Neural progenitor cell (in vitro differentiated cells): ENCODE measurements at regions not wholly inside any gene's neighbourhood (a gene's known extent, or its start where the extent isn't known, plus 50 kb on each side); places are given as distances from the start of the nearest gene placed in this dataset.

Source experiments
- DNase-seq: peaks from one replicate; pipeline ENCODE4 v3.0.0-alpha.2; 2016; ENCODE audit warnings: low spot score
- H2AFZ ChIP-seq: fragments of 200-600 bp; sonication (generic); replicated peaks from 2 replicates; pipeline ENCODE4 v1.6.1; 2016; ENCODE audit warnings: antibody characterized with exemption
- H3F3A ChIP-seq: fragments of 200-600 bp; sonication (generic); 2 replicates; pipeline ENCODE4 v1.6.1; 2016; ENCODE audit warnings: antibody characterized with exemption, low read depth
- H3K27ac ChIP-seq: fragments of 200-600 bp; sonication (generic); 2 replicates; pipeline ENCODE4 v1.5.1; 2016; ENCODE audit warnings: mild to moderate bottlenecking
- H3K27me3 ChIP-seq: fragments of 200-600 bp; sonication (generic); 2 replicates; pipeline ENCODE4 v1.6.1; 2016; ENCODE audit warnings: mild to moderate bottlenecking, moderate library complexity
- H3K36me3 ChIP-seq: fragments of 200-600 bp; sonication (generic); 2 replicates; pipeline ENCODE4 v1.5.1; 2016
- H3K4me1 ChIP-seq: fragments of 200-600 bp; sonication (generic); 2 replicates; pipeline ENCODE4 v1.6.1; 2016; ENCODE audit warnings: mixed run types
- H3K4me2 ChIP-seq: fragments of 200-600 bp; sonication (generic); 2 replicates; pipeline ENCODE4 v1.6.1; 2016
- H3K4me3 ChIP-seq: fragments of 200-600 bp; sonication (generic); 2 replicates; pipeline ENCODE4 v1.5.1; 2016
- H3K79me2 ChIP-seq: fragments of 200-600 bp; sonication (generic); 2 replicates; pipeline ENCODE4 v1.6.1; 2016; ENCODE audit warnings: low read depth
- H3K9ac ChIP-seq: fragments of 200-600 bp; sonication (generic); 2 replicates; pipeline ENCODE4 v1.6.1; 2016
- H3K9me3 ChIP-seq: fragments of 200-600 bp; sonication (generic); 2 replicates; pipeline ENCODE4 v1.5.1; 2016; ENCODE audit warnings: low read depth
- H4K20me1 ChIP-seq: fragments of 200-600 bp; sonication (generic); 2 replicates; pipeline ENCODE4 v1.6.1; 2016; ENCODE audit warnings: low read depth
- H3K27ac Mint-ChIP-seq: 3 replicates; pipeline ENCODE4 v1.8.0; 2021; ENCODE audit warnings: mixed read lengths
- H3K27me3 Mint-ChIP-seq: 2 replicates; pipeline ENCODE4 v1.8.0; 2022; ENCODE audit warnings: low read depth, mild to moderate bottlenecking, inconsistent platforms, moderate library complexity, mixed read lengths; ENCODE audit not compliant: insufficient read depth
- H3K36me3 Mint-ChIP-seq: 3 replicates; pipeline ENCODE4 v1.8.0; 2021; ENCODE audit warnings: mixed read lengths
- H3K4me1 Mint-ChIP-seq: 3 replicates; pipeline ENCODE4 v1.8.0; 2021; ENCODE audit warnings: mixed read lengths
- H3K4me3 Mint-ChIP-seq: 3 replicates; pipeline ENCODE4 v1.8.0; 2021; ENCODE audit warnings: mild to moderate bottlenecking, moderate library complexity, mixed read lengths
- H3K9me3 Mint-ChIP-seq: 3 replicates; pipeline ENCODE4 v1.8.0; 2020; ENCODE audit warnings: mixed read lengths
- EZH2 ChIP-seq: fragments of 200-600 bp; sonication (generic); IDR thresholded peaks from 2 replicates; pipeline ENCODE4 v1.6.1; 2017; ENCODE audit warnings: antibody characterized with exemption, mild to moderate bottlenecking, moderate library complexity
- EZH2phosphoT487 ChIP-seq: fragments of 200-600 bp; sonication (generic); IDR thresholded peaks from 2 replicates; pipeline ENCODE4 v1.6.1; 2017; ENCODE audit warnings: antibody characterized with exemption
- TF ChIP-seq, protein P1 (sequence below): fragments of 200-600 bp; sonication (generic); IDR thresholded peaks from 2 replicates; pipeline ENCODE4 v1.5.1; 2017; ENCODE audit warnings: antibody characterized with exemption, mild to moderate bottlenecking

DNA sequence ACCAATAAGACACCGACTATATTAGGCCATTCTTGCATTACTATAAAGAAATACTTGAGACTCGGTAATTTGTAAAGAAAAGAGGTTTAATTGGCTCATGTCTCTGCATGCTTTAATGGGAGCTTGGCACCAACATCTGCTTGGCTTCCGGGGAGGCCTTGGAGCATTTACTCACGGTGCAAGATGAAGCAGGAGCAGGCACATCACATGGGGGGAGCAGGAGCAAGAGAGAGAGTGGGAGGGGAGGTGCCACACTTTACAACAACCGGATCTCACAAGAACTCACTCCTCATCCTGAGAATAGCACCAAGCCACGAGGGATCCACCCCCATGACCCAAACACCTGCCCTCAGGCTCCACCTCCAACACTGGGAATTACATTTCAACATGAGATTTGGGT, 224.8 kb downstream of the KLF5 start:
- H4K20me1 ChIP-seq: no peaks in the 10 kb centered on the region
- no peak for TF ChIP-seq EZH2phosphoT487
- TF ChIP-seq EZH2: no peak
- TF ChIP-seq, protein P1, sequence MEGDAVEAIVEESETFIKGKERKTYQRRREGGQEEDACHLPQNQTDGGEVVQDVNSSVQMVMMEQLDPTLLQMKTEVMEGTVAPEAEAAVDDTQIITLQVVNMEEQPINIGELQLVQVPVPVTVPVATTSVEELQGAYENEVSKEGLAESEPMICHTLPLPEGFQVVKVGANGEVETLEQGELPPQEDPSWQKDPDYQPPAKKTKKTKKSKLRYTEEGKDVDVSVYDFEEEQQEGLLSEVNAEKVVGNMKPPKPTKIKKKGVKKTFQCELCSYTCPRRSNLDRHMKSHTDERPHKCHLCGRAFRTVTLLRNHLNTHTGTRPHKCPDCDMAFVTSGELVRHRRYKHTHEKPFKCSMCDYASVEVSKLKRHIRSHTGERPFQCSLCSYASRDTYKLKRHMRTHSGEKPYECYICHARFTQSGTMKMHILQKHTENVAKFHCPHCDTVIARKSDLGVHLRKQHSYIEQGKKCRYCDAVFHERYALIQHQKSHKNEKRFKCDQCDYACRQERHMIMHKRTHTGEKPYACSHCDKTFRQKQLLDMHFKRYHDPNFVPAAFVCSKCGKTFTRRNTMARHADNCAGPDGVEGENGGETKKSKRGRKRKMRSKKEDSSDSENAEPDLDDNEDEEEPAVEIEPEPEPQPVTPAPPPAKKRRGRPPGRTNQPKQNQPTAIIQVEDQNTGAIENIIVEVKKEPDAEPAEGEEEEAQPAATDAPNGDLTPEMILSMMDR: no peak
- H3K27me3 Mint-ChIP-seq: no peaks in the 10 kb centered on the region
- no peak for DNase-seq
- no peak overlapping the region for H3K4me3 Mint-ChIP-seq
- H3K36me3 Mint-ChIP-seq: no peaks in the 10 kb centered on the region
- no peaks in the 10 kb centered on the region for H3K27me3 ChIP-seq
- no peak overlapping the region for H3K27ac ChIP-seq
- H3K4me2 ChIP-seq: no peak overlapping the region
- H3K4me1 Mint-ChIP-seq: no peaks in the 10 kb centered on the region
- no peak overlapping the region for H2AFZ ChIP-seq
- no peaks in the 10 kb centered on the region for H3K9me3 Mint-ChIP-seq
- H3K36me3 ChIP-seq: no peaks in the 10 kb centered on the region
- H3K9me3 ChIP-seq: no peaks in the 10 kb centered on the region
- H3K9ac ChIP-seq: no peak overlapping the region
- no peak overlapping the region for H3K27ac Mint-ChIP-seq
- no peaks in the 10 kb centered on the region for H3K79me2 ChIP-seq
- no peak overlapping the region for H3K4me3 ChIP-seq
- no peaks in the 10 kb centered on the region for H3K4me1 ChIP-seq
- no peaks in the 10 kb centered on the region for H3F3A ChIP-seq

DNA sequence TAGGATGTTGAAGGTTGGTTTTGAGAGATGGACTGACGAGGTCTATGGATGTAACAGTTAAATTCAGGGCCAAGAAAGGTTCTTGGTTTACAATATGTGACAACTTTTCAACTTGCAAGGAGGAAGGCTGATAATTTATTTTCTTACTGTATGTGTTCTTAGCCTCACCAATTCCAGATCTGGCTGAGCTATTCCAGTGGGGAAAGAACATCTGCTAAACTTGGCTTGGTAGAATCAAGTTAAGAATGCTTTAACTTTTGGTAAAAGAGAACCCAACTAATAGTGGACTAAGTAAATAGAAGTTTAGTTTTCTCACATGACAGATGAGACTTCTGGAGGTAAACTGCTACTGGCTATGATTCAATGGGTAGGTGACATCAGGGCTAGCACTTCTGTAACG, 222.9 kb downstream of the KLF5 start:
- peaks cover 4% of the 10 kb centered on the region for H3K9me3 Mint-ChIP-seq
- no peak for DNase-seq
- H3K4me1 Mint-ChIP-seq: no peaks in the 10 kb centered on the region
- Histone ChIP-seq H2AFZ (no peak overlapping the region), H3K4me1 (no peaks in the 10 kb centered on the region), H3K4me2 (no peak overlapping the region), H3F3A (no peaks in the 10 kb centered on the region), H3K9me3 (no peaks in the 10 kb centered on the region), H3K79me2 (no peaks in the 10 kb centered on the region), H3K27me3 (no peaks in the 10 kb centered on the region), H3K9ac (no peak overlapping the region), H3K36me3 (no peaks in the 10 kb centered on the region), H4K20me1 (no peaks in the 10 kb centered on the region), H3K27ac (no peak overlapping the region), H3K4me3 (no peak overlapping the region)
- H3K27ac Mint-ChIP-seq: no peak overlapping the region
- no peaks in the 10 kb centered on the region for H3K36me3 Mint-ChIP-seq
- no peak for TF ChIP-seq EZH2
- TF ChIP-seq, protein P1: no peak
- TF ChIP-seq EZH2phosphoT487: no peak
- no peaks in the 10 kb centered on the region for H3K27me3 Mint-ChIP-seq
- H3K4me3 Mint-ChIP-seq: no peak overlapping the region

DNA sequence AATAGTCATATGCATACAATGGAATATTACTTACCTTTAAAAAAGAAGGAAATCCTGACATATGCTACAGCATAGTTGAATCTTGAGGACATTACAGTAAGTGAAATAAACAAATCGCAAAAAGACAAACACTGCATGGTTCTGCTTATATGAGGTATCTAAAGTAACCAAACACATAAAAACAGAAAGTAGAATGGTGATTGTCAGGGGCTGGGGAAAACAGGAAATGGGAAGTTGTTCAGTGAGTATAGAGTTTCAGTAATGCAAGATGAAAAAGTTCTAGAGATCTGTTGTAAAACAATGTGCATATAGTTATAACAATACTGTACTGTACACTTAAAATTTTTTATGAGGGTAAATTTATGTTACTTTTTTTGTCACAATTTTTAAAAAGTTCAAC, 219.4 kb downstream of the KLF5 start:
- H3K27ac Mint-ChIP-seq: no peak overlapping the region
- no peak overlapping the region for H3K4me3 ChIP-seq
- no peak overlapping the region for H2AFZ ChIP-seq
- H3K79me2 ChIP-seq: no peaks in the 10 kb centered on the region
- H3K27me3 ChIP-seq: no peaks in the 10 kb centered on the region
- no peak overlapping the region for H3K9ac ChIP-seq
- peaks cover 4% of the 10 kb centered on the region for H3K9me3 Mint-ChIP-seq
- peaks cover 22% of the 10 kb centered on the region for H3K4me1 Mint-ChIP-seq
- TF ChIP-seq, protein P1: no peak
- TF ChIP-seq EZH2phosphoT487 (no peak), EZH2 (no peak)
- H3K27ac ChIP-seq: no peak overlapping the region
- no peak for DNase-seq
- H3F3A ChIP-seq: no peaks in the 10 kb centered on the region
- H3K4me1 ChIP-seq: no peaks in the 10 kb centered on the region
- no peak overlapping the region for H3K4me3 Mint-ChIP-seq
- H4K20me1 ChIP-seq: no peaks in the 10 kb centered on the region
- no peaks in the 10 kb centered on the region for H3K27me3 Mint-ChIP-seq
- H3K4me2 ChIP-seq: no peak overlapping the region
- no peaks in the 10 kb centered on the region for H3K36me3 ChIP-seq
- no peaks in the 10 kb centered on the region for H3K9me3 ChIP-seq
- no peaks in the 10 kb centered on the region for H3K36me3 Mint-ChIP-seq

DNA sequence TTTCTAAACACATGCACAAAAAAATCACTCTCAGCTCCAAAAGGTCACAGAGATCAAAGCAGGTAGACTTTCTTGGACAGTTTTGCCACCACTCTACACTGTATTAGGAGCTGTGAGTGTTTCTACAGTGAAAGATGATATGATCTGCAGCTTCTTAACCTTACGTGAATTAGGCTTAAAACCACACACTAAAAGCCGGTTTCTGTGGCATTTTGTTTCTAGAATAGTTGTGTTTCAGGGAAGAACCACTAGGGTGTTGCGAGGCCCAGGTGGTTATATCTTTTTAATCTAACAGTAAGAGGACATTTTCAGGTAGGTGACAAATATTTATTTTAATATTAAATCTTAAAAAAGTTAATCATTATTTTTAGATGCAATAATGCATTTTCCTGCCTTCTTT, 216.4 kb downstream of the KLF5 start:
- Histone ChIP-seq H3K4me3 (no peak overlapping the region), H3K9me3 (no peaks in the 10 kb centered on the region), H3K4me1 (no peaks in the 10 kb centered on the region), H2AFZ (no peak overlapping the region), H3K36me3 (no peaks in the 10 kb centered on the region), H3K9ac (no peak overlapping the region), H4K20me1 (no peaks in the 10 kb centered on the region), H3K79me2 (no peaks in the 10 kb centered on the region), H3F3A (no peaks in the 10 kb centered on the region), H3K27me3 (no peaks in the 10 kb centered on the region), H3K27ac (no peak overlapping the region), H3K4me2 (no peak overlapping the region)
- H3K27ac Mint-ChIP-seq: no peak overlapping the region
- no peak for TF ChIP-seq EZH2
- TF ChIP-seq EZH2phosphoT487: no peak
- TF ChIP-seq, protein P1: no peak
- no peak overlapping the region for H3K4me3 Mint-ChIP-seq
- peaks cover 4% of the 10 kb centered on the region for H3K9me3 Mint-ChIP-seq
- DNase-seq: no peak
- peaks cover under 1% of the 10 kb centered on the region for H3K36me3 Mint-ChIP-seq
- peaks cover 22% of the 10 kb centered on the region for H3K4me1 Mint-ChIP-seq
- H3K27me3 Mint-ChIP-seq: no peaks in the 10 kb centered on the region
